Nephron (organoid): ENCODE measurements at regions not wholly inside any gene's neighbourhood (a gene's known extent, or its start where the extent isn't known, plus 50 kb on each side); places are given as distances from the start of the nearest gene placed in this dataset.

Experiments
- H3K27ac Mint-ChIP-seq, 3 experiments: 2 replicates each; pipeline ENCODE4 v1.8.0; 2020; ENCODE audit warnings: mixed read lengths in 3 of 3, mild to moderate bottlenecking in 2 of 3, moderate library complexity in 1 of 3
- H3K27me3 Mint-ChIP-seq: 2 replicates; pipeline ENCODE4 v1.8.0; 2021; ENCODE audit warnings: low read depth, mild to moderate bottlenecking, moderate library complexity, mixed read lengths
- H3K36me3 Mint-ChIP-seq: 2 replicates; pipeline ENCODE4 v1.8.0; 2020; ENCODE audit warnings: low read depth, mixed read lengths
- H3K4me1 Mint-ChIP-seq: 2 replicates; pipeline ENCODE4 v1.8.0; 2020; ENCODE audit warnings: mixed read lengths
- H3K4me3 Mint-ChIP-seq, 3 experiments: 2 replicates each; pipeline ENCODE4 v1.8.0; 2020; ENCODE audit warnings: mild to moderate bottlenecking in 3 of 3, mixed read lengths in 3 of 3, moderate library complexity in 2 of 3
- H3K9me3 Mint-ChIP-seq: 2 replicates; pipeline ENCODE4 v1.8.0; 2020; ENCODE audit warnings: mixed read lengths
- CTCF ChIP-seq, 3 experiments: fragments of 200-600 bp; sonication (generic); IDR thresholded peaks; one replicate each; pipeline ENCODE4 v1.5.0; 2021; ENCODE audit warnings: antibody characterized with exemption in 3 of 3; ENCODE audit not compliant: unreplicated experiment in 3 of 3

GRCh38 chr3:46129588-46130272 lies 78.4 kb downstream of the CCR1 start:
- no peak overlapping the region for H3K27ac Mint-ChIP-seq
- TF ChIP-seq CTCF (IDR thresholded peaks at IDR 0.05; ENCODE audit: unreplicated experiment in 3 of 3): no peak
- H3K4me1 Mint-ChIP-seq: no peaks in the 10 kb centered on the region
- H3K9me3 Mint-ChIP-seq: no peaks in the 10 kb centered on the region
- H3K36me3 Mint-ChIP-seq: no peaks in the 10 kb centered on the region
- no peak overlapping the region for H3K4me3 Mint-ChIP-seq
- H3K27me3 Mint-ChIP-seq: no peaks in the 10 kb centered on the region

GRCh38 chr3:46127503-46127902 lies 80.6 kb downstream of the CCR1 start:
- Mint-ChIP-seq H3K4me3 (no peak overlapping the region), H3K27ac (no peak overlapping the region), H3K27me3 (no peaks in the 10 kb centered on the region), H3K9me3 (no peaks in the 10 kb centered on the region), H3K4me1 (peaks cover 9% of the 10 kb centered on the region), H3K36me3 (no peaks in the 10 kb centered on the region)
- no peak for TF ChIP-seq CTCF (IDR thresholded peaks at IDR 0.05; ENCODE audit: unreplicated experiment in 3 of 3)

- Mint-ChIP-seq H3K36me3 (no peaks in the 10 kb centered on the region), H3K4me3 (no peak overlapping the region), H3K27ac (peak overlapping the region in 2 of 3 experiments; percentile 46 to 50), H3K9me3 (no peaks in the 10 kb centered on the region), H3K4me1 (peaks cover 9% of the 10 kb centered on the region), H3K27me3 (no peaks in the 10 kb centered on the region)
- no peak for TF ChIP-seq CTCF (IDR thresholded peaks at IDR 0.05; ENCODE audit: unreplicated experiment in 3 of 3)
Observed at GRCh38 chr3:46124216-46125177, 83.6 kb downstream of the CCR1 start.

- Mint-ChIP-seq H3K27me3 (no peaks in the 10 kb centered on the region), H3K27ac (peak overlapping the region in 1 of 3 experiments; percentile 46), H3K4me3 (no peak overlapping the region), H3K9me3 (no peaks in the 10 kb centered on the region), H3K36me3 (no peaks in the 10 kb centered on the region), H3K4me1 (peaks cover 9% of the 10 kb centered on the region)
- no peak for TF ChIP-seq CTCF (IDR thresholded peaks at IDR 0.05; ENCODE audit: unreplicated experiment in 3 of 3)
Observed at GRCh38 chr3:46123646-46124045, 84.5 kb downstream of the CCR1 start.

- no peak for TF ChIP-seq CTCF (IDR thresholded peaks at IDR 0.05; ENCODE audit: unreplicated experiment in 3 of 3)
- Mint-ChIP-seq H3K36me3 (no peaks in the 10 kb centered on the region), H3K4me1 (peaks cover 9% of the 10 kb centered on the region), H3K9me3 (no peaks in the 10 kb centered on the region), H3K27ac (no peak overlapping the region), H3K27me3 (no peaks in the 10 kb centered on the region), H3K4me3 (no peak overlapping the region)
Observed at GRCh38 chr3:46122091-46122490, 86.0 kb downstream of the CCR1 start.
